Duodenal mucosa (tissue), 2 donors: ENCODE measurements at regions not wholly inside any gene's neighbourhood (a gene's known extent, or its start where the extent isn't known, plus 50 kb on each side); places are given as distances from the start of the nearest gene placed in this dataset.
"Not testable (repeated sequence)": the region's sequence is repeated elsewhere in the genome, so short reads cannot be mapped to it uniquely, and the experiment has no call there.

Experiments used
- H3K27ac ChIP-seq: one replicate; pipeline ENCODE4 v1.7.0; 2013; ENCODE audit warnings: low read depth, low read length
- H3K27me3 ChIP-seq, 2 donors: one replicate each; pipeline ENCODE4 v1.7.0; 2013; ENCODE audit warnings: low read length in 2 of 2, control low read depth in 1 of 2; ENCODE audit not compliant: insufficient read depth in 2 of 2, control insufficient read depth in 1 of 2
- H3K36me3 ChIP-seq, 2 donors: one replicate each; pipeline ENCODE4 v1.7.0; 2013; ENCODE audit warnings: low read length in 2 of 2, control low read depth in 1 of 2; ENCODE audit not compliant: insufficient read depth in 2 of 2, control insufficient read depth in 1 of 2
- H3K4me1 ChIP-seq, 2 donors: one replicate each; pipeline ENCODE4 v1.7.0; 2013; ENCODE audit warnings: low read length in 2 of 2, control low read depth in 1 of 2; ENCODE audit not compliant: insufficient read depth in 2 of 2, control insufficient read depth in 1 of 2
- H3K4me3 ChIP-seq, 2 donors: one replicate each; pipeline ENCODE4 v1.7.0; 2013; ENCODE audit warnings: low read length in 2 of 2, low read depth in 1 of 2
- H3K9ac ChIP-seq, 2 donors: one replicate each; pipeline ENCODE4 v1.7.0; 2013; ENCODE audit warnings: low read length in 2 of 2, low read depth in 1 of 2
- H3K9me3 ChIP-seq, 2 donors: one replicate each; pipeline ENCODE4 v1.7.0; 2013; ENCODE audit warnings: low read length in 2 of 2, control low read depth in 1 of 2; ENCODE audit not compliant: control insufficient read depth in 1 of 2

DNA sequence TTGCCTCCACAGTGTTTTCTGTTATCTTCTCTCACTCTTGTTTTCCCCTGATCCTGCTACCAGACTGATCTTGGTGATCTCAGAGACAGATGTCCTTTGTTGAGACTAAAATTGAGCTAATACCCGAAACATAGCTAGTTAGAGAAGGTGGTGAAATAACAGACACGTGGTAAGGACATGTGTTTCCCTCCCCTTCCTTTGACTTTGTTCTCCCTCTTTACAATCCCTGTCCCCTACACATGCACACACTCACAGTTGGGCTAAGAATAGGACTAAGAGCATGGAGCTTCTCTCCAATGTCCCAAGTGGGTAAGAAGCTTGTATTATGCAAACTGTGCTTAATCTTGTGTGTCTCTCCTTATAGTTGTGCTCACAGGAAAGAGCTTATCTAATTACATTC, 1603.0 kb upstream of the C9orf72 start:
- H3K9ac ChIP-seq, result no peak overlapping the region
- H3K4me1 ChIP-seq, result no peaks in the 10 kb centered on the region
- no peak overlapping the region for H3K27ac ChIP-seq
- no peak overlapping the region for H3K4me3 ChIP-seq
- H3K9me3 ChIP-seq, result no peaks in the 10 kb centered on the region
- H3K36me3 ChIP-seq, result no peaks in the 10 kb centered on the region
- no peaks in the 10 kb centered on the region for H3K27me3 ChIP-seq

DNA sequence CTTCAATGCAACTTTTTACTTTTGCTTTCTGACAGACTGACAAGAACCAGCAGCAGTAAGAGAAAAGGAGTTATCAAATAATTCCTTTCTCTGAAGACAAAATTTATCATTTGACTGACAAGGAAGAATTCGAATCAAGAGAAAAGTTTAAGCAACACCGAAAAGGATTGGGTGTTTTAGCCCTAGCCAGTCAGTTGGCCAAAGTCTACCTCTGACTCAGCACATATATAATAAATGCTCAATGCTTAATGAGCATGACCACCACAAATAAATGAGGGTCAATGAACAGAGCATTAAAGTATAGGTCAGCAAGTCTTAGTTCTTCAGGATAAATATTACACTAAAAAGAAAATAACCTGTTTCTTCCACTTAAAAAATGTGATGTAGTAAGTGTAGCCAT, 1603.5 kb upstream of the C9orf72 start:
- Histone ChIP-seq H3K27ac (no peak overlapping the region), H3K9me3 (no peaks in the 10 kb centered on the region), H3K9ac (no peak overlapping the region), H3K36me3 (no peaks in the 10 kb centered on the region), H3K27me3 (no peaks in the 10 kb centered on the region), H3K4me3 (no peak overlapping the region), H3K4me1 (no peaks in the 10 kb centered on the region)

DNA sequence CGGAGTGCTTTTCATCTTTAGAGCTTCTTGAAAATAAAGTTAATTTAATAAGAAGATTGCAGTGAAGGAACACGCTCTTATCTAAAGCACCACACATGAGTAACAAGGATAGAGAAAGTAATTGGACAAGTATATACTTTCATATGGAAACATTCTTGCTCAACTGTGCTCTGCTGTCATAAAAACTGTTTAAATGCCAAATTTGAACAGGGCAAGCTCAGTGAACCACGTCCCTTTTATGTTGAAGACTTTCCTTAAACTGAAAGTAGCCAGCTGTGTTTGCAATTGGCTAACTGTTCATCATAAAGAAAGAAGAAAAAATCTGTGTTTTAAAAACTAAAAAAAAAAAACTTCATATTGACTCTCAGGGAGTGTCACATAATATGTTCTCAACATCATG, 1610.7 kb upstream of the C9orf72 start:
- H3K27me3 ChIP-seq, result no peaks in the 10 kb centered on the region
- no peak overlapping the region for H3K9ac ChIP-seq
- no peak overlapping the region for H3K27ac ChIP-seq
- H3K36me3 ChIP-seq, result no peaks in the 10 kb centered on the region
- no peaks in the 10 kb centered on the region for H3K9me3 ChIP-seq
- H3K4me1 ChIP-seq, result no peaks in the 10 kb centered on the region
- no peak overlapping the region for H3K4me3 ChIP-seq

DNA sequence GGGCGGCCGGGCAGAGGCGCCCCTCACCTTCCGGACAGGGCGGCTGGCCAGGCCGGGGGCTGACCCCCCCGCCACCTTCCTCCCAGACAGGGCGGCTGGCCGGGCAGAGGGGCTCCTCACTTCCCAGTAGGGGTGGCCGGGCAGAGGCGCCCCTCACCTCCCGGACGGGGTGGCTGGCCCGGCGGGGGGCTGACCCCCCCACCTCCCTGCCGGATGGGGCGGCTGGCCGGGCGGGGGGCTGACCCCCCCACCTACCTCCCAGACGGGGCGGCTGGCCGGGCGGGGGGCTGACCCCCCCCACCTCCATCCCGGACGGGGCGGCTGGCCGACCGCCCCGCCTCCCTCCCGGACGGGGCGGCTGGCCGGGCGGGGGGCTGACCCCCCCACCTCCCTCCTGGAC, 1615.5 kb upstream of the C9orf72 start:
- H3K27me3 ChIP-seq, H3K36me3 ChIP-seq, H3K27ac ChIP-seq, H3K9ac ChIP-seq, H3K4me3 ChIP-seq, H3K4me1 ChIP-seq, H3K9me3 ChIP-seq: not testable (repeated sequence)

DNA sequence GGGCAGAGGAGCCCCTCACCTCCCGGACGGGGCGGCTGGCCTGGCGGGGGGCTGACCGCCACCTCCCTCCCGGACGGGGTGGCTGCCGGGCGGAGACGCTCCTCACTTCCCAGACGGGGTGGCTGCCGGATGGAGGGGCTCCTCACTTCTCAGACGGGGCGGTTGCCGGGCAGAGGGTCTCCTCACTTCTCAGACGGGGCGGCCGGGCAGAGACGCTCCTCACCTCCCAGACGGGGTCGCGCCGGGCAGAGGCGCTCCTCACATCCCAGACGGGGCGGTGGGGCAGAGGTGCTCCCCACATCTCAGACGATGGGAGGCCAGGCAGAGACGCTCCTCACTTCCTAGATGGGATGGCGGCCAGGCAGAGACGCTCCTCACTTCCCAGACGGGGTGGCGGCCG, 1615.9 kb upstream of the C9orf72 start:
- not testable (repeated sequence) for H3K9me3 ChIP-seq, H3K4me3 ChIP-seq, H3K36me3 ChIP-seq, H3K9ac ChIP-seq, H3K4me1 ChIP-seq, H3K27ac ChIP-seq, H3K27me3 ChIP-seq

DNA sequence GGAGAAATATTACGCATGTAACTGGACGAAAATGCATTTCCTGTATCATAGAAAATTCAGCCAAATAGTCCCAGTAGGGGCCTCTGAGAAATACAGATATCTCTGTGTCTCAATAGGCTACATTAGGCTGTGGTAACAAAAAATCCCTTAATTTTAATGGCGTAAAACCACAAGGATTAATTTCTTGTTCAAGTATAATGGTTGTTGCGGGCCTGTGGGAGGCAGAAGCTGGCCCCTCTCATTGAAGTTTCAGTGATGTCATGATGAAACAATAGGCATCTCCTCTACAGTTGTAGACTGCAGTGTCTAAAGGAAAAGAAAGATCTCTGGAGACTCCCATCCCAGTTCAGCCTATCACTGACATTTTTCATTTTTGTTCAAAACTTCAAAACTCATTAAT, 1625.6 kb upstream of the C9orf72 start:
- Histone ChIP-seq H3K4me1 (no peaks in the 10 kb centered on the region), H3K27ac (no peak overlapping the region), H3K9me3 (no peaks in the 10 kb centered on the region), H3K9ac (no peak overlapping the region), H3K36me3 (no peaks in the 10 kb centered on the region), H3K27me3 (no peaks in the 10 kb centered on the region), H3K4me3 (no peak overlapping the region)

DNA sequence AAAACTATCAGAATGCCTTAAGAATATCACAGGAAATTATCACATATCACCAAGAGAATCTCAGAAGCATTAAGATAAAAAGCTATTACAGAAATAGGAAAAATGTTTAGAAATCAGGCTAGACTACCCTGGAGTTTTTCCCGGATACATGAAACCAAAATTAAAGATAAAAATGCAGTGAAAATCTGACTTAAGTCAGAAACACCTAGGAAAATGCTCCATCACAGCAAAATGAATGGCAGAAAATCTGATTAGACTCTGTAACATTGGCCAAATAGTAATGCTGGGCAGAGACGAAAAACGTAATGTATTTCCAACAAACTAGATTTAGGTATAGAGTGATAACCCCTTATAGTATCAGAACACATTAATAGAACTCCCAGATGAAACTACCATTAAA, 1626.7 kb upstream of the C9orf72 start:
- no peak overlapping the region for H3K4me3 ChIP-seq
- no peak overlapping the region for H3K27ac ChIP-seq
- no peak overlapping the region for H3K9ac ChIP-seq
- no peaks in the 10 kb centered on the region for H3K9me3 ChIP-seq
- no peaks in the 10 kb centered on the region for H3K36me3 ChIP-seq
- no peaks in the 10 kb centered on the region for H3K27me3 ChIP-seq
- no peaks in the 10 kb centered on the region for H3K4me1 ChIP-seq

DNA sequence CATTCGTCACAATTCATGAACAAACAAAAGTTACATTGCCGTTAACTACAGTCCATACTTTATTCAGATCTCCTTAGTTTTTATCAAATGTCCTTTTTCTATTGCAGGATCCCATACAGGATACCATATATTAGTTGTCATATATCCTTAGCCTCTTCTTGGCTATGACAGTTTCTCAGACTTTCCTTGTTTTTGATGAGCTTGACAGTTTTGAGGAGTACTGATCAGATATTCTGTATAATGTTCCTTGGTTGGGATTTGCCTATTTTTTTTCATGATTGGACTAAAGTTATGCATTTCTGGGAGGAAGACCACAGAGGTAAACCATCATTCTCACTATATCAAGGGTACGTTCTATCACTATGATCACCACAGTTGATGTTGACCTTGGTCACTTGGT, 1627.4 kb upstream of the C9orf72 start:
- H3K36me3 ChIP-seq, result no peaks in the 10 kb centered on the region
- H3K9ac ChIP-seq, result no peak overlapping the region
- H3K4me1 ChIP-seq, result no peaks in the 10 kb centered on the region

DNA sequence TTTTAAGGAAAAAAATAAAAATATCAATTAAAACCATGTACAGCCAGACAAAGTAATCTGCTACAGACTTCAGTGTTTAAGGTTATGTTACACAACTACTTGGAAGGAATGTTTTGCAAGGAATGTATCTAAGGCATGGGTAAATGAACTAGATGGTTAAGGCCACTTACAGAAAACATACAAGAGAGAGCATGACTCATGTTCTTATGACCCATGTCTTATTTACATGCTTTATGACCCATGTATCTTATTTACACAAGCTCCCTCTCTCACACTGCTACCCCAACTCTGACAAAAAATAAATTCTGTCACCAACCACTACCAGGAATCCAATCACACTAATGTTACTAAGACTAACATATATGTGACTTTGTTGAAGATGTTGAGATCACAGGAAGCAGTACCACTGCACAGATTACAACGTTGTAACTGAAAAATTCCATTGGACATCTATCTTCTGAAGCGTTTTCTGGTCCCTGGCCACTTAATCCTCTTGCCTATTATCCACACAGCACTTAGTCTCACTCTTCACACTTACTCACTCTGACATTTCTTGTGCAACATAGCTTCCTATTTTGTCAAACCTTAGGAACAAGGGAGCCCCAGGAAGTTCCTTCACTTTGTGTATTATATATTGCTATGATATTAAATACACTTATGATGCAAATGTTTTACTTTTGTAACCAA, 1630.1 kb upstream of the C9orf72 start:
- H3K4me3 ChIP-seq, result no peak overlapping the region
- H3K9me3 ChIP-seq, result no peaks in the 10 kb centered on the region
- no peaks in the 10 kb centered on the region for H3K27me3 ChIP-seq
- H3K36me3 ChIP-seq, result no peaks in the 10 kb centered on the region
- H3K27ac ChIP-seq, result no peak overlapping the region
- H3K9ac ChIP-seq, result no peak overlapping the region
- H3K4me1 ChIP-seq, result no peaks in the 10 kb centered on the region

More for the DNA sequence above, 1627.4 kb upstream of the C9orf72 start:
- no peaks in the 10 kb centered on the region for H3K27me3 ChIP-seq
- H3K4me3 ChIP-seq, result no peak overlapping the region
- H3K27ac ChIP-seq, result no peak overlapping the region
- no peaks in the 10 kb centered on the region for H3K9me3 ChIP-seq

DNA sequence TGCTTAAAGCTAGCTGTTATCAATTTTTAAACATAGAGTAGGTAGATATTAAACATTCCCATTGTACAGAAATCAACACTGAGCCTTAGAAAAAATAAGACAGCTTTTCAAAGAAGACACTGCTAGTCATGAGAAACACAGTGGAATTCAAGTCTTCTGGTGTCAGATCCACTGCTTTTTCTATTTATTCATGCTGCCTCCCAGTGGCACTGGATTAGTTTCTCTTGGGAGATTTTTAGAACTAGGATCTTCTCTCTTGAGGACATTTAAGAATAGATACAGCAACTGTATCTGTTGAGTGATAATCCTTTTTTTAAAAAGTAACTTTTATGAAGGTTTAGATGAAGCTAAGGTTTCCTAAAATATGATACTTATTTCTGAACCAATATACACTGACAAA, 1635.4 kb upstream of the C9orf72 start:
- Histone ChIP-seq H3K9ac (no peak overlapping the region), H3K27me3 (peaks cover 25 to 26% of the 10 kb centered on the region in 2 donors), H3K4me1 (peaks cover 5 to 7% of the 10 kb centered on the region in 2 donors), H3K36me3 (no peaks in the 10 kb centered on the region), H3K27ac (no peak overlapping the region), H3K4me3 (no peak overlapping the region), H3K9me3 (no peaks in the 10 kb centered on the region)
